HuH-7.5 (cell line): ENCODE measurements at regions not wholly inside any gene's neighbourhood (a gene's known extent, or its start where the extent isn't known, plus 50 kb on each side); places are given as distances from the start of the nearest gene placed in this dataset.

Experiments
- DNase-seq: peaks from one replicate; pipeline ENCODE4 v3.0.0; 2011; ENCODE audit warnings: low spot score

GRCh38 chr14:71467361-71467811 is 464.8 kb upstream of the RGS6 start:
- DNase-seq = no peak

- DNase-seq = no peak
Measured at GRCh38 chr14:71468701-71469100, 463.5 kb upstream of the RGS6 start.

GRCh38 chr14:71469643-71470335 is 462.4 kb upstream of the RGS6 start:
- DNase-seq = no peak

- no peak for DNase-seq
Measured at GRCh38 chr14:71471634-71472355, 460.4 kb upstream of the RGS6 start.

GRCh38 chr14:71472356-71473340 is 459.6 kb upstream of the RGS6 start:
- no peak for DNase-seq

- no peak for DNase-seq
Measured at GRCh38 chr14:71473843-71474242, 458.4 kb upstream of the RGS6 start.

GRCh38 chr14:71474301-71475265 is 457.6 kb upstream of the RGS6 start:
- DNase-seq = no peak

- no peak for DNase-seq
Measured at GRCh38 chr14:71475916-71476315, 456.3 kb upstream of the RGS6 start.

GRCh38 chr14:71478542-71478941 is 453.7 kb upstream of the RGS6 start:
- no peak for DNase-seq

- DNase-seq = no peak
Measured at GRCh38 chr14:71481021-71481654, 451.1 kb upstream of the RGS6 start.

- DNase-seq = no peak
Measured at GRCh38 chr14:71482671-71483070, 449.6 kb upstream of the RGS6 start.

- DNase-seq = no peak
Measured at GRCh38 chr14:71483154-71483553, 449.1 kb upstream of the RGS6 start.

- no peak for DNase-seq
Measured at GRCh38 chr14:71485833-71486232, 446.4 kb upstream of the RGS6 start.

GRCh38 chr14:71486279-71486678 is 445.9 kb upstream of the RGS6 start:
- no peak for DNase-seq

- DNase-seq = no peak
Measured at GRCh38 chr14:71487449-71487848, 444.8 kb upstream of the RGS6 start.

GRCh38 chr14:71487941-71488340 is 444.3 kb upstream of the RGS6 start:
- no peak for DNase-seq

GRCh38 chr14:71488703-71489191 is 443.5 kb upstream of the RGS6 start:
- DNase-seq = no peak

GRCh38 chr14:71489742-71490141 is 442.5 kb upstream of the RGS6 start:
- no peak for DNase-seq

GRCh38 chr14:71491931-71492330 is 440.3 kb upstream of the RGS6 start:
- peak; percentile 28 for DNase-seq

GRCh38 chr14:71492346-71492745 is 439.9 kb upstream of the RGS6 start:
- DNase-seq = no peak
